ENCODE measurements at regions not wholly inside any gene's neighbourhood (a gene's known extent, or its start where the extent isn't known, plus 50 kb on each side); places are given as distances from the start of the nearest gene placed in this dataset.

- DNase-seq, result no peak
These were observed 68.8 kb upstream of the ARHGAP18 start for GRCh38 chr6:129778793-129779192.

GRCh38 chr6:129777371-129777770, 67.4 kb upstream of the ARHGAP18 start:
- no peak for DNase-seq

- DNase-seq, result no peak
These were observed 66.8 kb upstream of the ARHGAP18 start for GRCh38 chr6:129776542-129777330.

DNA sequence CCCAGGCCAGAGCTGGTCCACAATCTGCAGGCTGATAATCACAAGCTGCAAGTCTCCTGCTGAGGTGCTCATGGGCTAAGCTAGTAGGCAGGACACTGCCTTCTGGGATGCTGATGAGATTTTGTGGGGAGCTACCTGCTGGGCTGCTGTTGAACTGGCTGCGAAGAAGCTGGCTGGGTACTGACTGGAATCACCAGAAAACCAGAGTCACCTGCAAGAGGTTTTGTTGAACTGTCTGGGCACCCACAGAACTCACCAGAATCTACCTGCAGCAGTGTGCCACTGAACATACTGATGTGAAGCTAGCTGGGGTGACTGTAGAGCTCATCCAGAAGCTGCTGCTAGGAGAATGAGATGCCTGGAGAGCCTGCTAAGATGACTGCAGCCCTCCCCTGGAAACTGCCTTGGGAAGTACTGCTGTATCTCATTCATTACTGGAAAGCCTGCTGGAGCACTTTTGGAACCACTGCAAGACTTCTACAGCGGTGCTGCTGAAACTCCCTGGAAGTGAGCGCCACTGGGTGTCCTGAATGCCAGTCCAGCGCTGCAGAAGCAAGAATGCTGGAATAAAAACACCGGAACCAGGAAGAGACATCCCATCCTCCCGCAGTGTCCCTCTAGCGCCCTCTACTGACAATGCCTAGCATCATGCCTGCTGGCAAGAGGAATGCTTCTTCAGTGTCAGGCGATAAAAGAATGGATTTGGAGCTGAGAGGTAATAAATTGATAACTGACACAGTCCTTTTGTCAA, 64.9 kb upstream of the ARHGAP18 start:
- DNase-seq, result peak; percentile 25

GRCh38 chr6:129773304-129773703, 63.3 kb upstream of the ARHGAP18 start:
- DNase-seq, result no peak

- no peak for DNase-seq
These were observed 61.7 kb upstream of the ARHGAP18 start for GRCh38 chr6:129771678-129772077.

DNA sequence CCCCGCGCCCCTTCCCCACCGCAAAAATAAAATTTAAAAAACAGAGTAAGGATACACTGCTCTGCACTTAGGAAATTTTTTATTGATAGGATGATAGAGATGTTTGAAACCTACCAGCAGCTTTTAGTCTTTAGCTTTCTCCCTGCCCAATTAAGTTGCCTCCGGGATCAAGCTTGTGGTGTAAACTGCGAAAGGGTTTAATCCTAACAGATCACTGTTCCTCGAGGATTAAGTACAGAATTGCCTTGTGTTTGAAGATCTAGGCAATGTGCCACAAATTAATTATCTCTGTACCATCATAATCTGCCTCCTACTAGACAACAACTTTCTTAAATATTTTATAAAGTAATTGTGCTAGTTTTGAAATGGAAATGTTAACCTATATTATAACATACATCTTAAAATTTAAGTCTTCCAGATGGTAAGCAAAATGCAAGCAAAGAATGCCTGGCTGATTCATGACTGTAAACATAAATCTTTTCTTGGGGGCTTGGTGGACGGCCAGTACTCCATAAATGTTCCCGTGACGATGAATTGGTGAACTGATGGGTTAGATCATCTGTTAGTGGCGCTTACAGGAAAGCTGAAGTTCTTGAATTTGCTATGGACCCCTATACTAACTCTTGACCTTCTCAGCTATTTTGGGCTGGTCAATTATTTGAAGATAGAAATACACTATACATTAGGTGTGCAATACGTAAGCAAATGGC, 58.0 kb upstream of the ARHGAP18 start:
- DNase-seq, result no peak

DNA sequence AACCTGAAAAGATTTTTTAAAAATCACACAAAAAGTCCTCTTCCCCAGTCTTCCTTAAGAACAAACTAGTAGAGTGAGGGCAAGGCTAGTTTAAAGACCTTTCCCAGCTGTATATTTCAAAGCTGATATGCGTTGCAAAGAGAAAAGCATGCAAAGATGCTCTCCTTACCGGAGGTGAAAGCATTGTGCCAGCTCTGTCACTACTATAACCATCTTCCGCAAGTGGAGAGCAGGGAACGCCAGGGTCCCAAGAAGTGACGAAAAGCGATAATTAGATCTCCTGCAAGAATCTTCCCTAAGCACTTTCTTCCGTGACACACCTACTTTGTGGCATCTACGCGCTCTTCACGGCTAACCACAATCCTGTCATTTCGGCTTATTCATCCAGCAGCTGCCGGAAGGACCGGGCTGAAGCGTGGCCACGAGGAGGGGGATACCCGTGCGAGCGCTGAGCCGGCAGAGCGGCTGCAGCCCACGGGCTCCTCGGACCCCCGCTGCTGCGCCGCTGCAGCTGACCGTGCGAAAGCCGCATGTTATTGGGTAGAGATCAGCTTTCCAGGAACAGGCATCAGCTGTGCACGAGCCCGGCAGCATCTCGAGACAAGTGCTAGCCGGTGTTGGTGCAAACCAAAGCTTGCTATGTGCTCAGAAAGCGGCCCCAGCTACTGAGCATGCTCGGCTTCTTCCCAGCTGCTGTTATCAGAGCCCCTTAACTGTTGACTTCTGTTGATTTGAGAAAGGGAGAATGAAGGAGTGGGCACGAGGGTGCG, 57.2 kb upstream of the ARHGAP18 start:
- no peak for DNase-seq

- DNase-seq, result no peak
These were observed 54.9 kb upstream of the ARHGAP18 start for GRCh38 chr6:129764761-129765407.

- DNase-seq, result no peak
These were observed 50.0 kb upstream of the ARHGAP18 start for GRCh38 chr6:129759796-129760605.
